ENCODE measurements at regions not wholly inside any gene's neighbourhood (a gene's known extent, or its start where the extent isn't known, plus 50 kb on each side); places are given as distances from the start of the nearest gene placed in this dataset.
"Not testable (repeated sequence)": the region's sequence is repeated elsewhere in the genome, so short reads cannot be mapped to it uniquely, and the experiment has no call there.

- POLR2A ChIA-PET, CTCF ChIA-PET: not testable (repeated sequence)
These were observed 661.2 kb upstream of the HS3ST1 start for GRCh38 chr4:12089920-12090319.

DNA sequence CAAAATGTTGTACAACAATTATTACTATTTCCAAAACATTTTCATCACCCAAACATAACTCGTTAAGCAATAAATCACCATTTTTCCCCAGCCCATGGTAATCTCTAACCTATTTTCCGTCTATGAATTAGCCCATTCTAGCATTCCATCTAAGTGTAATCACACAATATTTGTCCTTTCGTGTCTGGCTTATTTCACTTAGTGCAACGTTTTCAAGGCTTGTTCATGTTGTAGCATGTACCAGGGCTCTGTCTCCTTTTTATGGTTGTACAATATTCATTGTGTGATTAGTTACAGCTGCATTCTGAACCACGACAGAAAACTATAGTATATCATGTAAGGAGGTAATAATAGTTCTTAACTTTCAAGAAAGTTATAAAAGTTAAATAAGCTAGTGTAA is 656.0 kb upstream of the HS3ST1 start:
- ChIA-PET CTCF (no interaction called here), POLR2A (no interaction called here)

DNA sequence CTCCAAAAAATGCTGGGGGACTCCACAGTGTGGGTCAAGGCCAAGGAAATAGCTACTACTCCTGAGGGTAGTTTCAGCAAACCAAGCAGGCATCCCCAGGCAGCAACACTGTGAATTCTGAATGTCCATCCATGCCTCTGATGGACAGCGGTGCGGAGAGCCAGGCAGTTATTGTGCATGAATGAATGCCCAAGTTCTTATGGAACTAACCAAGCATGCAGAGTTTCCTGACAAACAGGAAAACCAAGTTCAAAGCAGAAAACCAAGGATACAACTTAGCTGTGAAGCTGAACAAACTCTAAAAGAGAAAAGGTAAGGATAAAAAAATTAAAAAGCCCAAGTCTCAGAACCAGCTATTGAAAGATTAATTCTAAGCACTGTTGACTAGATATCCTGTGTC is 642.6 kb upstream of the HS3ST1 start:
- ChIA-PET CTCF (no interaction called here), POLR2A (no interaction called here)

- ChIA-PET CTCF (no interaction called here), POLR2A (no interaction called here)
These were observed 625.3 kb upstream of the HS3ST1 start for GRCh38 chr4:12053966-12054365.

DNA sequence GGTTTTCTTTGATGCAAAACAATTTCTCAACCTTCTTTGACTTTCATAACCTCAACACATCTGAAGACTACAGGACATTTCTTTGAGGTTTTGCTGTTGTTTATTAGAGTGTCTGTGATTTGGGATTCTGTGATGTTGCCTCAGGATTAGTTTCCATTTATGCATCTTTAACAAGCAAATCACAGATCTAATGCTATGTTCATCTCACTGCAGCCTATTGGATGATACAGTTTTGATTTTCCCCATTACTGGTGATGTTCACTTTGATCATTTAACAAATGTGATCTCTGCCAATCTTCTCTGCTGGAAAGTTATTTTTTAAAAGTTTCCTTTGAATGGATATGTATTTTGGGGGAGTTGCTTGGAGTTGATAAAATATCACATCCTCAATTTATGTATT is 624.9 kb upstream of the HS3ST1 start:
- ChIA-PET CTCF (no interaction called here), POLR2A (no interaction called here)

DNA sequence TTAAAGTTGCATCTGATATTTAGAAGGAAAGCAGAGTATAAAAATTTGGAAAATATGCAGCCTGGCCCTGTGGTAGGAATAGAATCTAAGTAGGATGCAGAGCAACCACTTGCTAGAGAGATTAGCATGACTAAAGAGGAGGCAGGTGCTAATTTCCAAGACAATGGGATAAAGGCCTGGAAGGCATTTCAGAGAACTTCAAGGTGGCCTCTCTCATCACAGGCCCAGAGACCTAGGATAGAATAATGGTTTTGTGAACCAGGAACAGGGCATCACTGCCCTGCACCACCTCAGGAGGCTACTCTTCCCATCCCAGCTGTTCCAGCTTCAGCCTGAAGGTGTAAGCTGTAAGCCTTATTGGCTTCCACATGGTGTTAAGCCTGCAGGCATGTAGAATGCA is 621.7 kb upstream of the HS3ST1 start:
- ChIA-PET CTCF (no interaction called here), POLR2A (no interaction called here)

- CTCF ChIA-PET = no interaction called here
These were observed 614.1 kb upstream of the HS3ST1 start for GRCh38 chr4:12042818-12043217.

DNA sequence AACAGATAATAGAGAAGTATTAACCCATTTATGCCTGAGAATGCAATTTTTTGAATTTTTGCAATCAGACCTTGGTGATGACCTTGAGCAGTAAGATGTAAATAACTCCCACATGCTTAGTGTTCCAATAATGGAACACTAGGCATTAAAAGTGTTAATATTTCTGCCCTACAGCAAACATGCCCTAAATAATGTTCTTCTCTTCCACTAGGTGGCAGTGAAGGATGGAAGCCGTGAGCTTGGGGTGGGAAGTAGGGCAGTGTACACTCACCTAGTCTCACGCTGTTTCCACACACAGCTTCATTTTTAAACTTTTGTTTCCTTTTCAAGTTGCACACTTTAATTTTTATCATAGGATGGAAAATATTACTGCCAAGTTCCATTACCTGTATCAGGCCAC is 613.1 kb upstream of the HS3ST1 start:
- CTCF ChIA-PET = no interaction called here
- POLR2A ChIA-PET = no interaction called here

More at GRCh38 chr4:12042818-12043217, 614.1 kb upstream of the HS3ST1 start:
- POLR2A ChIA-PET = no interaction called here

- POLR2A ChIA-PET = no interaction called here
- CTCF ChIA-PET = no interaction called here
These were observed 607.8 kb upstream of the HS3ST1 start for GRCh38 chr4:12036450-12036849.

DNA sequence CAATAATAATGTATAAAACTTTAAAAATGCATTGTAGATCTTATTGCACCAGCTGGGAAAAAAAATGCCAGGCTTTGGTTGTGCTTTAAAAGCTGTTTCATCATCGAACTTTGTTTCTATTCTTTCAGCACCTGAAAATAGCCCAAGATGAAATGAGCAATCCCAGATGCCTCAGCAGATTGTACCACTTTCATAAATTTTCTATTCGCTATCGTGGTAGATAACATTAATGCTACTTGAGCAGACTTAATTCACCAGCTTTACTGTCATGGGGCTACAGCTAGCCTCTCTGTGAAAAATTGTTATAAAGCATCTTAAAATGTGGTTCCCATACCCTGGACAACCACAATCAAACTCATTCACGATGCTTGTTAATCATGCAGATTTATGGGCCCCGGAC is 599.6 kb upstream of the HS3ST1 start:
- ChIA-PET CTCF (no interaction called here), POLR2A (no interaction called here)

DNA sequence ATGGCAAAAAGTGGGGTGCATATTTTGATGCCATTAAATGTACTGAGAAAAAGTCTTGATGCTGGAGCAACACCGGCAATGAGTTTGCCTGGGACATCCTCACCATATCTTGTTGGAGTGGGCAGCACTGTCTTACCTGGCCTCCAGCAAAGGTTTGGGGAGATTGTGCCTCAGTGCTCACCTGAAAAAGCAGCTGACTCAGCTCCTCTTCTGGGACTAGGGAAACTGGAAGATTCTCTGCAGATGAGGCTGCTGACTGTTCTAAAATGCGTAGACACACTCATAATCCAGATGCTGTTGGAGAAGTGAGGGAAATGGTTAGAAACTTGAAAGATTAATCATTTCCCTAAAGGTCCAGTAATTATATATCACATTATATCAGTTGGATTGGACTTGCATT is 593.7 kb upstream of the HS3ST1 start:
- CTCF ChIA-PET = no interaction called here

GRCh38 chr4:12016729-12017128 is 588.0 kb upstream of the HS3ST1 start:
- POLR2A ChIA-PET = no interaction called here
- CTCF ChIA-PET = no interaction called here

More for the DNA sequence above, 593.7 kb upstream of the HS3ST1 start:
- POLR2A ChIA-PET = no interaction called here

DNA sequence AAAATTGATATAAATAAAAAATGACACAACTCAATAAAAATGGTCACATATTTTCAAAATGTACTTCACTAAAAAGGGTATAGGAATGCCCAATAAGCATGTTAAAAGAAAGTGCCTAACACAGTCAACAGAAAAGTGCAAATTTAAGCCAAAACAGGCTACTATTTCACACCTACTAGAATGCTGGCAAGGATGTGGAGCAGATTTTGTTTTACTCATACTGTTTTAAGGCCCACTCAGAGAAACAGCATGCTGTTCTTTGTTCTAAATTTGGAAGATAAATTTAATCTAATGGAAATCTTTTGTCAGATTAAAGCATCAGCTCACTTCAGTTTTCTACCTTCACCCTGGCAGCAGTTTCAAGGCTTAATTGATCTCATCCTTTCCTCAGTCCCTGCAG is 576.8 kb upstream of the HS3ST1 start:
- CTCF ChIA-PET = no interaction called here
- POLR2A ChIA-PET = no interaction called here

GRCh38 chr4:11996581-11996980 is 567.9 kb upstream of the HS3ST1 start:
- POLR2A ChIA-PET, CTCF ChIA-PET: not testable (repeated sequence)

DNA sequence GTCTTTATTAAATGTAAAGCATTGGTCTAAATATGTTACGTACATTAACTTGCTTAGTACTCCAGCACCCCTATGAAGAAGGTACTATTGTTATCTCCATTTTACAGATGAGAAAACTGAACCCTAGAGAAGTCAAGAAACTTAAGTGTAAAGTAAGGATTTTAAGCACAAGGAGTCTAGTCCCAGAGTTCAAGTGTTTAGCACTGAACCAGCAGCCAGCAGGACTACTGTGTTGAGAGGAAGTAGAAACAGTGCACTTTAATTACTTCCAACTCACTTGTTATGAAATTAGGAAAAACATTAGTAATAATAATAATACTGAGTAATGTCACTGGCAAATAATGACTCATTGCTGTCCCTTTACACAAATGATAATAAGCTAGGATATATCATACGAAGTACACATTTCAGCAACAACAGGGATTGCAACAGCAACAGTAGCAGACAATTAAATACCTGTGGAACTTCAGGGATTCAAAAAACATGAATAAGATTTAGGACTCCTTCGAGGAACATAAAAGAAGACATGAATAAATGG is 548.1 kb upstream of the HS3ST1 start:
- CTCF ChIA-PET = no interaction called here
- POLR2A ChIA-PET = no interaction called here

GRCh38 chr4:11973270-11973669 is 544.6 kb upstream of the HS3ST1 start:
- POLR2A ChIA-PET = no interaction called here
- CTCF ChIA-PET = no interaction called here

- POLR2A ChIA-PET = no interaction called here
- CTCF ChIA-PET = no interaction called here
These were observed 542.1 kb upstream of the HS3ST1 start for GRCh38 chr4:11970754-11971153.

DNA sequence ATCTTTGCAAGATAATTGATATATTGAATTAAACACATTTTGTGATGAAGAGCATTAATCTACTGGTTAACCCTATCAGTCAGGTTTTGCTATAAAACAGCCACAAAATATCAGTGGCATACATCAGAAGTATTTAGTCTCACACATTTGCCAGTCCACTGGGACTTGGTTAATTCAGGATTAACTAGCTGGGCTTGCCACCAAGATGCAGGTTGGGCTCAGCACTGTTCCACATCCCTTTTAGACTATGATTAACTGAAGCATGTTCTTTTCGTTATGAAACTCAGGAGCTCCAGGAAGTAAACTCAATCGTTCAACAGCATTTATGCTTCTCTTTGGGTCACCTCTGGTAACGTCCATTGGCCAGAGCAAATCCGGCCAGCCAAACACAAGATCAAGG is 538.1 kb upstream of the HS3ST1 start:
- ChIA-PET POLR2A (no interaction called here), CTCF (no interaction called here)

DNA sequence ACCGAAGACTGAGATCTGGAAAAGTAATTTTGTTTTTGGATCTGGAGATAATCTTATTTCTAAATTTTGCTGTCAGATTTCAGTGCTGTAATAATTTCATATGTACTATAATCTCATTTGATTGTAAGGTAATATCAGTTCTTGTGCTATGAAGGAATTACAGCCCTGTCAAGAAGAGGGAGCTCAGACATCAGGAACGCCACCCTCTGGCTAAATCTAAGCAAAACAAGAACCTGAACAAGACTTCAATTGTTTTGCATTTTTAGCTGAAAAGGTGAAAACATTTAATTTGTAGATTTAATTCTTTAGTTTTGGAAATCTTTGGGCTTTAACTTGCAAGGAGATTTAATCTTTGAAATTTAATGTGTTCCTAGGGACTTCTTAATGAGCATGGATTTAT is 525.4 kb upstream of the HS3ST1 start:
- CTCF ChIA-PET = no interaction called here

GRCh38 chr4:11949355-11949754 is 520.7 kb upstream of the HS3ST1 start:
- ChIA-PET POLR2A (no interaction called here), CTCF (no interaction called here)

More for the DNA sequence above, 525.4 kb upstream of the HS3ST1 start:
- POLR2A ChIA-PET = no interaction called here

DNA sequence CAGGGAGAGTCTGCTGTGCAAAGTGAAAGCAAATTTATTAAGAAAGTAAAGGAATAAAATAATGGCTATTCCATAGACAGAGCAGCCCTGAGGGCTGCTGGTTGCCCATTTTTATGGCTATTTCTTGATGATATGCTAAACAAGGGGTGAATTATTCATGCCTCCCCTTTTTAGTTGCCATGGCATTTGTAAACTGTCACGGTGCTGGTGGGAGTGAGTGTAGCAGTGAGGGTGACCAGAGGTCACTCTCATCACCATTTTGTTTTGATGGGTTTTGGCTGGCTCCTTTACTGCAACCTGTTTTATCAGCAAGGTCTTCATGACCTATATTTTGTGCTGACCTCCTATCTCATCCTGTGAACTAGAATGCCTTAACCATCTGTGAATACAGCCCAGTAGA is 518.9 kb upstream of the HS3ST1 start:
- POLR2A ChIA-PET, CTCF ChIA-PET: not testable (repeated sequence)

GRCh38 chr4:11937941-11938340 is 509.2 kb upstream of the HS3ST1 start:
- POLR2A ChIA-PET = no interaction called here
- CTCF ChIA-PET = no interaction called here

- POLR2A ChIA-PET = no interaction called here
- CTCF ChIA-PET = no interaction called here
These were observed 502.6 kb upstream of the HS3ST1 start for GRCh38 chr4:11931266-11931820.

All from activated CD8-positive, alpha-beta memory T cell treated with anti-CD3 and anti-CD28 coated beads for 36 hours (primary cell).